AG04450 (cell line): ENCODE measurements at regions not wholly inside any gene's neighbourhood (a gene's known extent, or its start where the extent isn't known, plus 50 kb on each side); places are given as distances from the start of the nearest gene placed in this dataset.

Source experiments
- CTCF ChIA-PET: fragments of 300-600, 350-600 bp; formaldehyde crosslinking; extraction: SDS; loops from one replicate; lab custom pipeline; 2022; ENCODE audit warnings: antibody characterized with exemption, inconsistent platforms; lab: Charles Lee
- POLR2A ChIA-PET: fragments of 350-600 bp; formaldehyde crosslinking; extraction: SDS; loops from one replicate; lab custom pipeline; 2021; ENCODE audit warnings: antibody characterized with exemption, inconsistent platforms; lab: Yijun Ruan, JAX
- DNase-seq: peaks from one replicate; pipeline ENCODE4 v3.0.0-alpha.2; 2011; ENCODE audit warnings: low read depth, low spot score
- H3K27ac ChIP-seq: one replicate; pipeline ENCODE4 v1.5.1; 2012; ENCODE audit warnings: low read depth, low read length, control low read depth
- H3K27me3 ChIP-seq: one replicate; pipeline ENCODE4 v1.6.0; 2012; ENCODE audit warnings: low read length; ENCODE audit not compliant: control insufficient read depth, insufficient read depth
- H3K4me3 ChIP-seq: 2 replicates; pipeline ENCODE4 v1.5.1; 2011; ENCODE audit warnings: mild to moderate bottlenecking, low read depth, low read length, control low read depth
- H3K9me3 ChIP-seq: 2 replicates; pipeline ENCODE4 v1.5.1; 2012; ENCODE audit warnings: low read length; ENCODE audit not compliant: control insufficient read depth, insufficient read depth
- CTCF ChIP-seq: IDR thresholded peaks from 2 replicates; pipeline ENCODE4 v1.5.1; 2011; ENCODE audit warnings: low read depth, low read length, control low read depth, inconsistent platforms

- POLR2A ChIA-PET, result no interaction called here
- DNase-seq, result no peak
- H3K4me3 ChIP-seq, result no peak overlapping the region
- no peaks in the 10 kb centered on the region for H3K27me3 ChIP-seq
- TF ChIP-seq CTCF, result no peak
- H3K9me3 ChIP-seq, result no peaks in the 10 kb centered on the region
- CTCF ChIA-PET, result no interaction called here
- no peak overlapping the region for H3K27ac ChIP-seq
Observed at GRCh38 chr2:226497146-226497909, 302.3 kb downstream of the IRS1 start.

- H3K9me3 ChIP-seq, result no peaks in the 10 kb centered on the region
- TF ChIP-seq CTCF, result no peak
- DNase-seq, result no peak
- no peaks in the 10 kb centered on the region for H3K27me3 ChIP-seq
- H3K4me3 ChIP-seq, result no peak overlapping the region
- H3K27ac ChIP-seq, result no peak overlapping the region
- POLR2A ChIA-PET, result no interaction called here
- CTCF ChIA-PET, result no interaction called here
Observed at GRCh38 chr2:226496273-226496550, 303.4 kb downstream of the IRS1 start.

- no peaks in the 10 kb centered on the region for H3K27me3 ChIP-seq
- no peak overlapping the region for H3K4me3 ChIP-seq
- no peak overlapping the region for H3K27ac ChIP-seq
- ChIA-PET CTCF (no interaction called here), POLR2A (no interaction called here)
- no peak for TF ChIP-seq CTCF
- H3K9me3 ChIP-seq, result no peaks in the 10 kb centered on the region
- DNase-seq, result no peak
Observed at GRCh38 chr2:226495466-226496272, 304.0 kb downstream of the IRS1 start.

- POLR2A ChIA-PET, result no interaction called here
- H3K27me3 ChIP-seq, result no peaks in the 10 kb centered on the region
- H3K4me3 ChIP-seq, result no peak overlapping the region
- no peak overlapping the region for H3K27ac ChIP-seq
- no peak for TF ChIP-seq CTCF
- CTCF ChIA-PET, result no interaction called here
- no peak for DNase-seq
- H3K9me3 ChIP-seq, result no peaks in the 10 kb centered on the region
Observed at GRCh38 chr2:226491112-226491511, 308.5 kb downstream of the IRS1 start.

- peak; percentile 51 for DNase-seq
- POLR2A ChIA-PET, result interaction anchor here (0.6 kb wide), 1 partner anchor 235 kb away, joined by 3 read pairs; no protein-coding TSS in a partner anchor
- Histone ChIP-seq H3K9me3 (no peaks in the 10 kb centered on the region), H3K27ac (no peak overlapping the region), H3K27me3 (no peaks in the 10 kb centered on the region), H3K4me3 (no peak overlapping the region)
- TF ChIP-seq CTCF, result no peak
- CTCF ChIA-PET, result no interaction called here
Observed at GRCh38 chr2:226489775-226490541, 309.7 kb downstream of the IRS1 start.
